NCI-H345 treated with DMSO at 0.1 percent for 48 hours (cell line): ENCODE measurements at regions not wholly inside any gene's neighbourhood (a gene's known extent, or its start where the extent isn't known, plus 50 kb on each side); places are given as distances from the start of the nearest gene placed in this dataset.

Experiments used
- DNase-seq: peaks from one replicate; lab custom pipeline; 2025; ENCODE audit not compliant: unreplicated experiment; lab: John Stamatoyannopoulos, UW

- DNase-seq: no peak
These were observed 72.0 kb upstream of the RAI14 start for GRCh38 chr5:34584165-34584564.

- DNase-seq: no peak
These were observed 70.5 kb upstream of the RAI14 start for GRCh38 chr5:34585601-34586104.

- DNase-seq: no peak
These were observed 69.8 kb upstream of the RAI14 start for GRCh38 chr5:34586117-34586885.

GRCh38 chr5:34587355-34588241 lies 68.5 kb upstream of the RAI14 start:
- DNase-seq: no peak

- DNase-seq: no peak
These were observed 66.3 kb upstream of the RAI14 start for GRCh38 chr5:34589832-34590231.

DNA sequence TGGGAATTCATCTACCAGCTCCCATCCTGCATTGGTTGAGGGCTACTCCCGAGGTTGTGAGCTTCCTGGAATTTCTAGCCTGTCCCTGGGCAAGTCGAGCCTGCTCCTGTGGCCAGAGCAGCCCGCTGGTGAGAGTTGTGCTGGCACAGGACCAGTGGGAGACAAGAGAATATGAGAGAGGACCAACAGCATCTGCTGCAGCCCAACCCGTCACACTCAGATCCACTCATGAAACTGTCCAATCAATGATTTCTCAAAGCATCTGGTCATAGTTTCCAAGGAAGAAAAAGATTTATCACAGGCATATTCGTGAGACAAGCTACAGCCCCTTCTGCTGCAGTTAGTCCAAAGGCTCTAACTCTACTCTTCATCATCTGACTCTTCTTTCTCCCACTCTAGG lies 64.4 kb upstream of the RAI14 start:
- DNase-seq: no peak

GRCh38 chr5:34597034-34598027 lies 58.8 kb upstream of the RAI14 start:
- no peak for DNase-seq

DNA sequence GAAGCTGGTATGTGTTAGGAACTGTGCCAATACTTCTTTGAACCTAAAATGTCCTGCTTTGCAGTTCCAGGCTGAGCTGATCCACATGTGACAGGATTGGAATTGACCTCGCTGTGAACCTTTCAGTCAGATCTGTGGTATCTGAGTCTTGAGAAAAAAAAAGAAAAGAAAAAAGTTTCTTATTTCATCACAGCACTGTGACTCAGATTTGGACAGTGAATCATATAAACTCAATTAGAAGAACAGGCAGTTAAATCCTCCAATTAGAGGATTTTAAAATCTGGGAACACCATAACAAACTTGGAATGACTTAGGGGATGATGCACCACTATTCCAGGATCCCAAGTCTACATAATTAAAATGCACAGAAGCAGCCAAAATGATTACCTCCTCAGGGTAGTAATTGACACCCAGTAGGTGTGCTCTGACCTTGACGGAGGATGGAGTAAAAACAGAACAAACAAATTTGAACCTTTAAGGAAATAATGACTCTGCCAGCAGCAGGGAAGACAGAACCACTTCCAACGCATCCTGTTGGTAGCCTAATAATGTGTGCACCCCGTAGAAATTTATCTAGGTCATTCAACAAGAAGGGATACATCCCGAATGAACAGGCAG lies 57.8 kb upstream of the RAI14 start:
- DNase-seq: no peak

DNA sequence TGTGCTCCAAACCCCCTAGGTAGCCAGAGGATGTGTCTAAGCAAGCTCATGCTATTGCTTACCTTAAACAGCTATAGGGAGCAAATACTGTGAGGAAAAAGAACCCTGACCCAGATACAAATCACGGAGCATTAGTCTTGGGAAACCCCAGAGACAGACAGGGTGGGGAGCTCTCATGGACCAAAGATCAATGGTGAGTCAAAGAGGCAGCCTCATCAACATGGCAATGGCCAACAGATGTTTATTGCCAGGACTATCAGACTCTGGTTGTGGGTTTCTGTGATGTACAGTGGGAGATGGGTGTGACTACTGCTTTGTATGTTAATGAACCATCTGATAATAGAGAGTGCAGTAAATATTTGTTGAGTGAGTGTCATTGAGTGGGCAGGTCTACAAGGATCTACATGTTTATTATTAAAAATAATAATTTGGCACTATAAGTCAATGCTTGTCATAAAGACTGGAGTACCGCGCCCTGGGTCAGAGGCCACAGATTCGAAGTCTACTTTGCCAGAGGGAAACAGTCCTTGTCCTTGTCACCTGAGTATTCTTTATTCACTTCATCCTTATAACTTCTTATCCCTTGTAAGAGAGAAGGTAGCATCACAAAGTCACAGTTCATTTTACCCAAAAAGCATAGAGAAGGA lies 56.5 kb upstream of the RAI14 start:
- no peak for DNase-seq

DNA sequence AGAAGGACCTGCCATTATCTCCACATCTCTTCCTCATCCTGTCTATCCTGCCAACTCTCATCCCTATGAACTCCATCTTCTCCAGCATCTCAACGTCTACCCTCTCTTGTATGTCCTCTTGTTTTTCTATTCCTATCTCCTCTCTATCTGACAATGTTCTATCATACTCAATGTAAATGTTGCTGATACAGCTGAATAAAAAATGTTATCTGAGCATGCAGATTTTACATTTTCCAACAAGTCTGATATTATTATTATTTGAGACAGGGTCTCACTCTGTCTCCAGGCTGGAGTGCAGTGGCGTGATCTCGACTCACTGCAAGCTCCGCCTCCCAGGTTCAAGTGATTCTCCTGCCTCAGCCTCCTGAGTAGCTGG lies 56.0 kb upstream of the RAI14 start:
- DNase-seq: no peak

DNA sequence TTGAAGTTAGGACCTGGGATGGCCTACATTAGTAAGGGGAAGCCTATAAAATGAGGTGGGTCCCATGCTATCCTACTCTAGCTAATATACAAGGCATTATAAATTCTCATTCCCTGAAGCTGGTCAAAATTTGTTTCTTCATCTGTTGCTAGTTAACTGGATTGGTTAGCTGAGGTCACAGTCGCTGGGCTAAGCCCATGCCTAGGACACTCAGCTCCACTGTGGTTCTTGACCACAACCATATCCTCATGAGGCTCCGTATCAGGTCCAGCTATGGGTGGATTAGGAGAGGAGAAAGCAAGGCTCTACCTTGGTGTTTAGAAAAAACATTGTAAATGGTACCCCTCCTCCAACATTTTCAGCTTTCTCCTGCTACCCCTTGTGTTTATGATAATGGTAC lies 52.8 kb upstream of the RAI14 start:
- DNase-seq: no peak

GRCh38 chr5:34604119-34604675 lies 51.9 kb upstream of the RAI14 start:
- no peak for DNase-seq

GRCh38 chr5:34606101-34606500 lies 50.0 kb upstream of the RAI14 start:
- DNase-seq: no peak
